HepG2 (cell line): ENCODE measurements at regions not wholly inside any gene's neighbourhood (a gene's known extent, or its start where the extent isn't known, plus 50 kb on each side); places are given as distances from the start of the nearest gene placed in this dataset.

Experiments
- ATAC-seq: fragments of 200-7000 bp; cut with Tn5 transposase; 3 replicates; pipeline ENCODE4 v1.9.1; 2020; ENCODE audit warnings: mild to moderate bottlenecking, moderate library complexity
- BruUV-seq: library from RNA; stranded (reverse); fragments of 400-500 nt; replicated peaks from 2 replicates; lab custom pipeline; 2021; lab: Mats Ljungman, UMichigan
- CTCF ChIA-PET: fragments of 300-600 bp; formaldehyde crosslinking; extraction: SDS; loops from one replicate; lab custom pipeline; 2021; ENCODE audit warnings: low total read pairs, inconsistent platforms, low intra/inter-chr PET ratio; lab: Yijun Ruan, JAX
- POLR2A ChIA-PET: fragments of 350-600 bp; sonication (Branson Sonifier 250); formaldehyde crosslinking; loops from one replicate; lab custom pipeline; 2020; ENCODE audit warnings: antibody characterized with exemption, inconsistent platforms; lab: Yijun Ruan, JAX
- DNase-seq: peaks from one replicate; pipeline ENCODE4 v3.0.0-alpha.2; 2015; ENCODE audit warnings: low spot score
- FAIRE-seq: peaks from 3 replicates; lab custom pipeline; 2011; peaks lifted over from hg19 to GRCh38; lab: Jason Lieb, UNC
- H2AFZ ChIP-seq: one replicate; pipeline ENCODE4 v1.6.1; 2011; ENCODE audit warnings: low read length, inconsistent platforms
- H3K27ac ChIP-seq: fragments of 300-600 bp; 3 replicates; pipeline ENCODE4 v1.8.0; 2011; ENCODE audit warnings: mixed run types, mild to moderate bottlenecking, mixed read lengths, low read length, inconsistent platforms; ENCODE audit not compliant: insufficient read depth; ENCODE audit errors: extremely low read length
- H3K27me3 ChIP-seq, 2 experiments: fragments of 200-600 bp in 1 of 2; 2 replicates in 1 of 2; 3 replicates in 1 of 2; pipeline versions ENCODE4 v1.6.0 to v1.8.0; 2011; ENCODE audit warnings: low read length in 2 of 2, mild to moderate bottlenecking in 2 of 2, moderate library complexity in 2 of 2, inconsistent platforms in 1 of 2; ENCODE audit not compliant: insufficient read depth in 2 of 2, control insufficient read depth in 1 of 2
- H3K36me3 ChIP-seq, 2 experiments: fragments of 200-600 bp in 1 of 2; replicated peaks in 1 of 2; 2 replicates in 1 of 2; 3 replicates in 1 of 2; pipeline versions ENCODE4 v1.5.1 to v1.8.0; 2011; ENCODE audit warnings: low read length in 2 of 2, inconsistent platforms in 1 of 2; ENCODE audit not compliant: insufficient read depth in 2 of 2, control insufficient read depth in 1 of 2
- H3K4me1 ChIP-seq: 2 replicates; pipeline ENCODE4 v1.5.1; 2012; ENCODE audit warnings: low read length, inconsistent platforms; ENCODE audit not compliant: insufficient read depth
- H3K4me2 ChIP-seq: 2 replicates; pipeline ENCODE4 v1.6.0; 2011; ENCODE audit warnings: low read depth, low read length, inconsistent platforms
- H3K4me3 ChIP-seq, 3 experiments: fragments of 200-600 bp in 1 of 3; sonication (generic), shearing (Covaris generic) in 1 of 3; replicated peaks in 1 of 3; 2 replicates each; pipeline ENCODE4 v1.5.1; 2011 to 2016; ENCODE audit warnings: low read length in 3 of 3, inconsistent platforms in 2 of 3, low read depth in 2 of 3, mild to moderate bottlenecking in 2 of 3, control low read depth in 1 of 3, mixed read lengths in 1 of 3; ENCODE audit not compliant: insufficient read depth in 1 of 3
- H3K79me2 ChIP-seq: one replicate; pipeline ENCODE4 v1.6.1; 2011; ENCODE audit warnings: low read length, inconsistent platforms; ENCODE audit not compliant: insufficient read depth
- H3K9ac ChIP-seq: 2 replicates; pipeline ENCODE4 v1.6.0; 2011; ENCODE audit warnings: mild to moderate bottlenecking, low read depth, low read length, inconsistent platforms; ENCODE audit not compliant: insufficient read depth
- H3K9me3 ChIP-seq: 2 replicates; pipeline ENCODE4 v1.5.1; 2012; ENCODE audit warnings: mild to moderate bottlenecking, low read length
- H4K20me1 ChIP-seq: 2 replicates; pipeline ENCODE4 v1.6.0; 2011; ENCODE audit warnings: inconsistent platforms, mild to moderate bottlenecking, low read length, moderate library complexity; ENCODE audit not compliant: insufficient read depth
- FOXJ3 ChIP-seq: sonication (generic); formaldehyde crosslinking; IDR thresholded peaks from 2 replicates; pipeline ENCODE4 v1.4.0; 2020; ENCODE audit warnings: missing genetic modification reagents, mild to moderate bottlenecking, borderline replicate concordance
- IRX3 ChIP-seq: sonication (generic); formaldehyde crosslinking; IDR thresholded peaks from 2 replicates; pipeline ENCODE4 v1.8.1; 2023; ENCODE audit warnings: mild to moderate bottlenecking, low read depth, missing genetic modification reagents, borderline replicate concordance
- REPIN1 ChIP-seq: sonication (generic); formaldehyde crosslinking; IDR thresholded peaks from 2 replicates; pipeline ENCODE4 v1.8.0; 2022; ENCODE audit warnings: missing genetic modification reagents, low read depth, mild to moderate bottlenecking, borderline replicate concordance
- SIN3B ChIP-seq: fragments of 150-350 bp; IDR thresholded peaks from 2 replicates; pipeline ENCODE4 v1.6.1; 2014; ENCODE audit warnings: low read length
- XBP1 ChIP-seq: sonication (generic); formaldehyde crosslinking; IDR thresholded peaks from 2 replicates; pipeline ENCODE4 v1.5.0; 2020; ENCODE audit warnings: missing genetic modification reagents
- ZBTB26 ChIP-seq: IDR thresholded peaks from 2 replicates; pipeline ENCODE4 v1.6.1; 2016; ENCODE audit warnings: missing compliant biosample characterization, missing genetic modification reagents, borderline replicate concordance
- WGBS: methylation state at CpG from one replicate; pipeline ENCODE4 v1.1.6; 2017; ENCODE audit warnings: low lambda C conversion rate; 5-methylcytosine and 5-hydroxymethylcytosine counted together
- in situ Hi-C: cut with HindIII; loops from 2 replicates; pipeline ENCODE4 v1.10.0; 2017; ENCODE audit warnings: low pct_unique_long_range_greater_than_20kb; ENCODE audit not compliant: extremely low pct_ligation_motif_present
- intact Hi-C: fragments of 100-400 bp; cut with micrococcal nuclease; formaldehyde crosslinking; loops from one replicate; pipeline ENCODE4 v1.10.0; 2022; ENCODE audit not compliant: unreplicated experiment
- TF ChIP-seq, protein P1 (sequence below): sonication (generic); formaldehyde crosslinking; IDR thresholded peaks from 2 replicates; pipeline ENCODE4; 2020; ENCODE audit warnings: missing genetic modification reagents, mild to moderate bottlenecking, borderline replicate concordance
- TF ChIP-seq, protein P2 (sequence below): fragments of 450-650 bp; IDR thresholded peaks from 2 replicates; pipeline ENCODE4 v1.6.1; 2017

DNA sequence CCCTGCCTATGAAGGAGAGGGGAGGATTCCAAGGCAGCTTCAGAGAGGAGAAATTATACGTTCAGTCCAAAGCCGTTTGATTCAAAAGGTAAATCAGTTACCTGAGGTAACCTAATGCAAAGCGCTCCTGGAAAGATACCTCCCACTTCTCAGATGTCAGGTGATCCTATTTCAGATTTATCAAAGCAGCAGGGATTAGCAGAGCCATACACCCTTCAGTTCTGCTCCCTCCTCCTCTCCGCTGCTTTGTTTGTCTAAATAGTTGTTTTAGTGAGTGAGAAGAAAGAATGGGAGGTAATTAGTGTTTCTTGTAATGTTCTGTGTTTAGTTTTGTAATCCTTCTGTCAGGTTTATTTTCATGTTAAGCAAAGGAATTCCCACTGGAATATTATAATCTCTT, 81.1 kb downstream of the SOX14 start:
- 3% methylated on average over 4 of the region's 4 CpGs for WGBS
- H3K27me3 ChIP-seq = no peaks in the 10 kb centered on the region
- BruUV-seq = no TSS peak
- in situ Hi-C loops (no loop called here), intact Hi-C loops (no loop called here)
- TF ChIP-seq FOXJ3 (CRISPR knock-in tag) (no peak), REPIN1 (no peak), ZBTB26 (no peak), XBP1 (CRISPR knock-in tag) (no peak), IRX3 (CRISPR knock-in tag) (no peak), SIN3B (no peak)
- TF ChIP-seq, protein P1, sequence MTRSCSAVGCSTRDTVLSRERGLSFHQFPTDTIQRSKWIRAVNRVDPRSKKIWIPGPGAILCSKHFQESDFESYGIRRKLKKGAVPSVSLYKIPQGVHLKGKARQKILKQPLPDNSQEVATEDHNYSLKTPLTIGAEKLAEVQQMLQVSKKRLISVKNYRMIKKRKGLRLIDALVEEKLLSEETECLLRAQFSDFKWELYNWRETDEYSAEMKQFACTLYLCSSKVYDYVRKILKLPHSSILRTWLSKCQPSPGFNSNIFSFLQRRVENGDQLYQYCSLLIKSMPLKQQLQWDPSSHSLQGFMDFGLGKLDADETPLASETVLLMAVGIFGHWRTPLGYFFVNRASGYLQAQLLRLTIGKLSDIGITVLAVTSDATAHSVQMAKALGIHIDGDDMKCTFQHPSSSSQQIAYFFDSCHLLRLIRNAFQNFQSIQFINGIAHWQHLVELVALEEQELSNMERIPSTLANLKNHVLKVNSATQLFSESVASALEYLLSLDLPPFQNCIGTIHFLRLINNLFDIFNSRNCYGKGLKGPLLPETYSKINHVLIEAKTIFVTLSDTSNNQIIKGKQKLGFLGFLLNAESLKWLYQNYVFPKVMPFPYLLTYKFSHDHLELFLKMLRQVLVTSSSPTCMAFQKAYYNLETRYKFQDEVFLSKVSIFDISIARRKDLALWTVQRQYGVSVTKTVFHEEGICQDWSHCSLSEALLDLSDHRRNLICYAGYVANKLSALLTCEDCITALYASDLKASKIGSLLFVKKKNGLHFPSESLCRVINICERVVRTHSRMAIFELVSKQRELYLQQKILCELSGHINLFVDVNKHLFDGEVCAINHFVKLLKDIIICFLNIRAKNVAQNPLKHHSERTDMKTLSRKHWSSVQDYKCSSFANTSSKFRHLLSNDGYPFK = no peak
- TF ChIP-seq, protein P2, sequence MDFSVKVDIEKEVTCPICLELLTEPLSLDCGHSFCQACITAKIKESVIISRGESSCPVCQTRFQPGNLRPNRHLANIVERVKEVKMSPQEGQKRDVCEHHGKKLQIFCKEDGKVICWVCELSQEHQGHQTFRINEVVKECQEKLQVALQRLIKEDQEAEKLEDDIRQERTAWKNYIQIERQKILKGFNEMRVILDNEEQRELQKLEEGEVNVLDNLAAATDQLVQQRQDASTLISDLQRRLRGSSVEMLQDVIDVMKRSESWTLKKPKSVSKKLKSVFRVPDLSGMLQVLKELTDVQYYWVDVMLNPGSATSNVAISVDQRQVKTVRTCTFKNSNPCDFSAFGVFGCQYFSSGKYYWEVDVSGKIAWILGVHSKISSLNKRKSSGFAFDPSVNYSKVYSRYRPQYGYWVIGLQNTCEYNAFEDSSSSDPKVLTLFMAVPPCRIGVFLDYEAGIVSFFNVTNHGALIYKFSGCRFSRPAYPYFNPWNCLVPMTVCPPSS = no peak
- H3K36me3 ChIP-seq = no peaks in the 10 kb centered on the region
- no peaks in the 10 kb centered on the region for H4K20me1 ChIP-seq
- ATAC-seq = no peak
- no peak for FAIRE-seq
- no peak overlapping the region for H3K4me2 ChIP-seq
- H3K4me3 ChIP-seq = no peak overlapping the region
- POLR2A ChIA-PET = no interaction called here
- CTCF ChIA-PET = no interaction called here
- no peak overlapping the region for H3K9ac ChIP-seq
- no peak for DNase-seq
- no peaks in the 10 kb centered on the region for H3K79me2 ChIP-seq
- H2AFZ ChIP-seq = no peak overlapping the region
- no peaks in the 10 kb centered on the region for H3K9me3 ChIP-seq
- H3K4me1 ChIP-seq = no peaks in the 10 kb centered on the region
- no peak overlapping the region for H3K27ac ChIP-seq
